ENCODE measurements at regions not wholly inside any gene's neighbourhood (a gene's known extent, or its start where the extent isn't known, plus 50 kb on each side); places are given as distances from the start of the nearest gene placed in this dataset.

- 0 out of 2 replicates have a peak, but pooled peaks cover 3% of the 10 kb centered on the region for H3K9me3 ChIP-seq
- H3K9me2 ChIP-seq = no peaks in the 10 kb centered on the region
- CTCF ChIA-PET = interaction anchor here (0.8 to 1.0 kb wide), 3 partner anchors 10 to 431 kb away, joined by 3 read pairs; no protein-coding TSS in a partner anchor
- no peaks in the 10 kb centered on the region for H3K36me3 ChIP-seq (replicated peaks in 1 of 2; ENCODE audit: control insufficient read depth in 1 of 2, insufficient read depth in 2 of 2, low read length in 1 of 2)
- no peak for DNase-seq
- 26% methylated on average over 3 of the region's 3 CpGs for WGBS (ENCODE audit: low lambda C conversion rate)
- H2AFZ ChIP-seq (ENCODE audit: low read depth) = no peak overlapping the region
- no peaks in the 10 kb centered on the region for H3K4me1 ChIP-seq (ENCODE audit: control insufficient read depth in 1 of 2, insufficient read depth in 2 of 2, low read depth in 1 of 2, low read length in 1 of 2)
- no peak overlapping the region for H3K27ac ChIP-seq (ENCODE audit: low read depth in 2 of 2, low read length in 1 of 2)
- H3K9ac ChIP-seq = no peak overlapping the region
- TF ChIP-seq SIN3A (IDR thresholded peaks at IDR 0.05; ENCODE audit: borderline replicate concordance, low read depth, low read length) (no peak), ELF1 (IDR thresholded peaks at IDR 0.05) (no peak)
- H3K79me2 ChIP-seq (ENCODE audit: insufficient read depth) = no peaks in the 10 kb centered on the region
- no peaks in the 10 kb centered on the region for H3K27me3 ChIP-seq (ENCODE audit: insufficient read depth)
- POLR2A ChIA-PET = no interaction called here
- no peak overlapping the region for H3K4me2 ChIP-seq
- H4K20me1 ChIP-seq (ENCODE audit: insufficient read depth) = no peaks in the 10 kb centered on the region
- no peaks in the 10 kb centered on the region for H3F3A ChIP-seq (replicated peaks; ENCODE audit: insufficient read depth)
- H3K4me3 ChIP-seq (ENCODE audit: low read depth in 2 of 2, low read length in 1 of 2) = no peak overlapping the region
Measured at GRCh38 chr7:138307633-138308032, 152.4 kb upstream of the TRIM24 start.

DNA sequence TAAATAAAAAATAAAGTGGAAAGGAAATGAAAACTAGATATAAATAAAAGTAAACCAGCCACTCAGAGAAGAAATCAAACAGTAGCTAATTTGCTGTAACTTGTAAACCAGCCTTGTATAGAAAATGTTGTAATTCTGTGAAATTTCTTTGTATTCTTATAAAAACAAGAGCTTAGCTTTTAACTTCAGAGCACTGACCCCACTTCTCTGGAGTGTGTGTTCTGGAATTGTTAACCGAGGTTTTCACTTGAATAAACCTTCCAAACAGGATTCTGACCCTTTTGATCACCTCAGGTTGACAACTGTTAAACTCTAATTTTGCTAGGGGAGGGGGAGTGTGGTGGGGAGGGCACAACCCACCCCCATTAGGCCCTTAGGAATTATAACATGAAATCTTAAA lies 151.9 kb upstream of the TRIM24 start:
- H3K4me1 ChIP-seq (ENCODE audit: control insufficient read depth in 1 of 2, insufficient read depth in 2 of 2, low read depth in 1 of 2, low read length in 1 of 2) = no peaks in the 10 kb centered on the region
- no peaks in the 10 kb centered on the region for H3K36me3 ChIP-seq (replicated peaks in 1 of 2; ENCODE audit: control insufficient read depth in 1 of 2, insufficient read depth in 2 of 2, low read length in 1 of 2)
- no peak overlapping the region for H3K9ac ChIP-seq
- no peaks in the 10 kb centered on the region for H4K20me1 ChIP-seq (ENCODE audit: insufficient read depth)
- TF ChIP-seq MXI1 (IDR thresholded peaks at IDR 0.05; ENCODE audit: low read depth, low read length) = no peak
- TF ChIP-seq NFIC (IDR thresholded peaks at IDR 0.05; ENCODE audit: borderline replicate concordance) = no peak
- no peak for TF ChIP-seq TEAD4 (IDR thresholded peaks at IDR 0.05; ENCODE audit: borderline replicate concordance, insufficient read depth)
- TF ChIP-seq, protein P1, sequence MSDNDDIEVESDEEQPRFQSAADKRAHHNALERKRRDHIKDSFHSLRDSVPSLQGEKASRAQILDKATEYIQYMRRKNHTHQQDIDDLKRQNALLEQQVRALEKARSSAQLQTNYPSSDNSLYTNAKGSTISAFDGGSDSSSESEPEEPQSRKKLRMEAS (IDR thresholded peaks at IDR 0.05; ENCODE audit: low read depth) = no peak
- no peak for TF ChIP-seq YY1 (IDR thresholded peaks at IDR 0.05; ENCODE audit: low read depth)
- TF ChIP-seq FOXJ3 (CRISPR knock-in tag; IDR thresholded peaks at IDR 0.05) = no peak
- no peak for TF ChIP-seq ELF1 (IDR thresholded peaks at IDR 0.05)
- no peak for TF ChIP-seq EZH2phosphoT487 (IDR thresholded peaks at IDR 0.05; ENCODE audit: borderline replicate concordance, low read depth)
- no peak for TF ChIP-seq SMC3 (IDR thresholded peaks at IDR 0.05; ENCODE audit: low read depth, low read length)
- TF ChIP-seq GATA2 (CRISPR knock-in tag; IDR thresholded peaks at IDR 0.05) = no peak
- no peak for TF ChIP-seq CTCF (IDR thresholded peaks at IDR 0.05)
- TF ChIP-seq NRF1 (IDR thresholded peaks at IDR 0.05; ENCODE audit: low read depth, low read length) = no peak
- no peak for TF ChIP-seq TAF1 (IDR thresholded peaks at IDR 0.05; ENCODE audit: borderline replicate concordance, low read depth, low read length)
- no peak for TF ChIP-seq FOSL2 (IDR thresholded peaks at IDR 0.05; ENCODE audit: borderline replicate concordance, low read depth)
- no peak for TF ChIP-seq RCOR1 (IDR thresholded peaks at IDR 0.05; ENCODE audit: low read length)
- TF ChIP-seq JUND (IDR thresholded peaks at IDR 0.05) = no peak
- TF ChIP-seq FOXM1 (IDR thresholded peaks at IDR 0.05; ENCODE audit: low read depth) = no peak
- TF ChIP-seq, protein P2, sequence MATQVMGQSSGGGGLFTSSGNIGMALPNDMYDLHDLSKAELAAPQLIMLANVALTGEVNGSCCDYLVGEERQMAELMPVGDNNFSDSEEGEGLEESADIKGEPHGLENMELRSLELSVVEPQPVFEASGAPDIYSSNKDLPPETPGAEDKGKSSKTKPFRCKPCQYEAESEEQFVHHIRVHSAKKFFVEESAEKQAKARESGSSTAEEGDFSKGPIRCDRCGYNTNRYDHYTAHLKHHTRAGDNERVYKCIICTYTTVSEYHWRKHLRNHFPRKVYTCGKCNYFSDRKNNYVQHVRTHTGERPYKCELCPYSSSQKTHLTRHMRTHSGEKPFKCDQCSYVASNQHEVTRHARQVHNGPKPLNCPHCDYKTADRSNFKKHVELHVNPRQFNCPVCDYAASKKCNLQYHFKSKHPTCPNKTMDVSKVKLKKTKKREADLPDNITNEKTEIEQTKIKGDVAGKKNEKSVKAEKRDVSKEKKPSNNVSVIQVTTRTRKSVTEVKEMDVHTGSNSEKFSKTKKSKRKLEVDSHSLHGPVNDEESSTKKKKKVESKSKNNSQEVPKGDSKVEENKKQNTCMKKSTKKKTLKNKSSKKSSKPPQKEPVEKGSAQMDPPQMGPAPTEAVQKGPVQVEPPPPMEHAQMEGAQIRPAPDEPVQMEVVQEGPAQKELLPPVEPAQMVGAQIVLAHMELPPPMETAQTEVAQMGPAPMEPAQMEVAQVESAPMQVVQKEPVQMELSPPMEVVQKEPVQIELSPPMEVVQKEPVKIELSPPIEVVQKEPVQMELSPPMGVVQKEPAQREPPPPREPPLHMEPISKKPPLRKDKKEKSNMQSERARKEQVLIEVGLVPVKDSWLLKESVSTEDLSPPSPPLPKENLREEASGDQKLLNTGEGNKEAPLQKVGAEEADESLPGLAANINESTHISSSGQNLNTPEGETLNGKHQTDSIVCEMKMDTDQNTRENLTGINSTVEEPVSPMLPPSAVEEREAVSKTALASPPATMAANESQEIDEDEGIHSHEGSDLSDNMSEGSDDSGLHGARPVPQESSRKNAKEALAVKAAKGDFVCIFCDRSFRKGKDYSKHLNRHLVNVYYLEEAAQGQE (IDR thresholded peaks at IDR 0.05; ENCODE audit: low read depth, low read length) = no peak
- no peak for TF ChIP-seq MEF2A (IDR thresholded peaks at IDR 0.05; ENCODE audit: borderline replicate concordance, low read depth)
- TF ChIP-seq, protein P3, sequence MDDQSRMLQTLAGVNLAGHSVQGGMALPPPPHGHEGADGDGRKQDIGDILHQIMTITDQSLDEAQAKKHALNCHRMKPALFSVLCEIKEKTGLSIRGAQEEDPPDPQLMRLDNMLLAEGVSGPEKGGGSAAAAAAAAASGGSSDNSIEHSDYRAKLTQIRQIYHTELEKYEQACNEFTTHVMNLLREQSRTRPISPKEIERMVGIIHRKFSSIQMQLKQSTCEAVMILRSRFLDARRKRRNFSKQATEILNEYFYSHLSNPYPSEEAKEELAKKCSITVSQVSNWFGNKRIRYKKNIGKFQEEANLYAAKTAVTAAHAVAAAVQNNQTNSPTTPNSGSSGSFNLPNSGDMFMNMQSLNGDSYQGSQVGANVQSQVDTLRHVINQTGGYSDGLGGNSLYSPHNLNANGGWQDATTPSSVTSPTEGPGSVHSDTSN (IDR thresholded peaks at IDR 0.05) = no peak
- H3K9me2 ChIP-seq = no peaks in the 10 kb centered on the region
- no peak for DNase-seq
- no peaks in the 10 kb centered on the region for H3K27me3 ChIP-seq (ENCODE audit: insufficient read depth)
- H3K9me3 ChIP-seq = 0 out of 2 replicates have a peak, but pooled peaks cover 3% of the 10 kb centered on the region
- H3F3A ChIP-seq (replicated peaks; ENCODE audit: insufficient read depth) = no peaks in the 10 kb centered on the region
- ChIA-PET CTCF (interaction anchor here (0.8 to 1.0 kb wide), 2 partner anchors 13 to 431 kb away, joined by 3 read pairs; no protein-coding TSS in a partner anchor), POLR2A (no interaction called here)
- H3K4me2 ChIP-seq = no peak overlapping the region
- H3K4me3 ChIP-seq (ENCODE audit: low read depth in 2 of 2, low read length in 1 of 2) = no peak overlapping the region
- no peak overlapping the region for H2AFZ ChIP-seq (ENCODE audit: low read depth)
- H3K79me2 ChIP-seq (ENCODE audit: insufficient read depth) = no peaks in the 10 kb centered on the region
- H3K27ac ChIP-seq (ENCODE audit: low read depth in 2 of 2, low read length in 1 of 2) = no peak overlapping the region
- 14% methylated on average over 1 of the region's 1 CpG for WGBS (ENCODE audit: low lambda C conversion rate)

Measured in SK-N-SH (cell line).